ENCODE measurements at regions not wholly inside any gene's neighbourhood (a gene's known extent, or its start where the extent isn't known, plus 50 kb on each side); places are given as distances from the start of the nearest gene placed in this dataset.
"Not testable (repeated sequence)": the region's sequence is repeated elsewhere in the genome, so short reads cannot be mapped to it uniquely, and the experiment has no call there.

DNA sequence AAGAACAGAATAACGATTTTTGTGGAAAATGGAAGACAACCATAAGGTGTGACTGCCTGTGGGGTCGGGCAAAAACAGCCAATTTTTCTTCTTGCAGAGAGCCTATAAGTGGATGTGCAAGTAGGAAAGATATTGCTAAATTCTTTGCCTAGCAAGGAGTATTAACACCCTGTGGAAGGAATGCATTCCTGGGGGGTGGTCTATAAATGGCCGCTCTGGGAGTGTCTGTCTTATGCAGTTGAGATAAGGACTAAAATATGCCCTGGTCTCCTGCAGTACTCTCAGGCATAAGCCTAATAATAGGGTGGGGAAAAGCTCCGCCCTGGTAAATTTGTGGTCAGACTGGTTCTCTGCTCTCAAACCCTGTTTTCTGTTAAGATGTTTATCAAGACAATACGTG, 770.6 kb upstream of the LRRN3 start:
- H3K27ac ChIP-seq (ENCODE audit: extremely low read length, insufficient read depth, low read length); ATAC-seq; intact Hi-C loops (cut with micrococcal nuclease; ENCODE audit: unreplicated experiment); CTCF ChIA-PET (ENCODE audit: low intra/inter-chr PET ratio, low total read pairs); H3K79me2 ChIP-seq (ENCODE audit: insufficient read depth, low read length); H3K27me3 ChIP-seq (ENCODE audit: control insufficient read depth in 1 of 2, insufficient read depth in 2 of 2, low read length in 2 of 2); POLR2A ChIA-PET; H3K4me2 ChIP-seq (ENCODE audit: low read depth, low read length); H3K4me1 ChIP-seq (ENCODE audit: insufficient read depth, low read length); H4K20me1 ChIP-seq (ENCODE audit: insufficient read depth, low read length); in situ Hi-C loops (cut with HindIII; ENCODE audit: extremely low pct_ligation_motif_present, low pct_unique_long_range_greater_than_20kb); H3K9me3 ChIP-seq (ENCODE audit: low read length); DNase-seq (ENCODE audit: low spot score); H3K4me3 ChIP-seq (replicated peaks in 1 of 3; ENCODE audit: insufficient read depth in 1 of 3, low read depth in 2 of 3, low read length in 3 of 3); H2AFZ ChIP-seq (ENCODE audit: low read length); FAIRE-seq; H3K9ac ChIP-seq (ENCODE audit: insufficient read depth, low read depth, low read length); BruUV-seq (replicated peaks); H3K36me3 ChIP-seq (replicated peaks in 1 of 2; ENCODE audit: control insufficient read depth in 1 of 2, insufficient read depth in 2 of 2, low read length in 2 of 2): not testable (repeated sequence)
- 5% methylated on average over 4 of the region's 5 CpGs for WGBS (ENCODE audit: low lambda C conversion rate)

DNA sequence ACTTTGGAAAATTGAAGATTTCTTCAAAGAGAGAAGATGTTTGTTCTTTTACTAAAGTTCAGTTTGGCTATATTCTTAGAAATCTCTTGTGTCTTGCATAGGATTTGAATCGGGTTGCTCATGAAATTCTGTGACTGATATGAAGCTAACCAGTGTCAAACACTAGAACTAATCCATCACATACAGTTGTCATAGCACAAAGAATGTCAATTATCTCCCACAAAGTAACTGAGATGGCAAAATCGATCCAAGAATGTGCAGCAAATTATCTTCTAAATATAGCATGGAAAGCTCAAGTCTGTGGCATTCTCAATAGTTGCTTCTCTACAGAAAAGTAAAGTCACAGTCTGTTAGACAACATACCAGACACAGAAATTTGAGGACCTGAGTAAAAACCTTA, 768.1 kb upstream of the LRRN3 start:
- no peak overlapping the region for H3K4me2 ChIP-seq (ENCODE audit: low read depth, low read length)
- FAIRE-seq (no peak), ATAC-seq (no peak), DNase-seq (ENCODE audit: low spot score) (no peak)
- H3K9me3 ChIP-seq (ENCODE audit: low read length): no peaks in the 10 kb centered on the region
- CTCF ChIA-PET (ENCODE audit: low intra/inter-chr PET ratio, low total read pairs): no interaction called here
- H3K79me2 ChIP-seq (ENCODE audit: insufficient read depth, low read length): no peaks in the 10 kb centered on the region
- WGBS (ENCODE audit: low lambda C conversion rate): 0% methylated on average over 2 of the region's 2 CpGs
- no TSS peak for BruUV-seq (replicated peaks)
- no peak overlapping the region for H3K4me3 ChIP-seq (replicated peaks in 1 of 3; ENCODE audit: insufficient read depth in 1 of 3, low read depth in 2 of 3, low read length in 3 of 3)
- no peak overlapping the region for H3K9ac ChIP-seq (ENCODE audit: insufficient read depth, low read depth, low read length)
- POLR2A ChIA-PET: no interaction called here
- H3K36me3 ChIP-seq (replicated peaks in 1 of 2; ENCODE audit: control insufficient read depth in 1 of 2, insufficient read depth in 2 of 2, low read length in 2 of 2): no peaks in the 10 kb centered on the region
- intact Hi-C loops (cut with micrococcal nuclease; ENCODE audit: unreplicated experiment): no loop called here
- no peaks in the 10 kb centered on the region for H3K4me1 ChIP-seq (ENCODE audit: insufficient read depth, low read length)
- H3K27ac ChIP-seq (ENCODE audit: extremely low read length, insufficient read depth, low read length): no peak overlapping the region
- no peaks in the 10 kb centered on the region for H4K20me1 ChIP-seq (ENCODE audit: insufficient read depth, low read length)
- no peaks in the 10 kb centered on the region for H3K27me3 ChIP-seq (ENCODE audit: control insufficient read depth in 1 of 2, insufficient read depth in 2 of 2, low read length in 2 of 2)
- no peak overlapping the region for H2AFZ ChIP-seq (ENCODE audit: low read length)
- in situ Hi-C loops (cut with HindIII; ENCODE audit: extremely low pct_ligation_motif_present, low pct_unique_long_range_greater_than_20kb): no loop called here
- TF ChIP-seq, protein P1, sequence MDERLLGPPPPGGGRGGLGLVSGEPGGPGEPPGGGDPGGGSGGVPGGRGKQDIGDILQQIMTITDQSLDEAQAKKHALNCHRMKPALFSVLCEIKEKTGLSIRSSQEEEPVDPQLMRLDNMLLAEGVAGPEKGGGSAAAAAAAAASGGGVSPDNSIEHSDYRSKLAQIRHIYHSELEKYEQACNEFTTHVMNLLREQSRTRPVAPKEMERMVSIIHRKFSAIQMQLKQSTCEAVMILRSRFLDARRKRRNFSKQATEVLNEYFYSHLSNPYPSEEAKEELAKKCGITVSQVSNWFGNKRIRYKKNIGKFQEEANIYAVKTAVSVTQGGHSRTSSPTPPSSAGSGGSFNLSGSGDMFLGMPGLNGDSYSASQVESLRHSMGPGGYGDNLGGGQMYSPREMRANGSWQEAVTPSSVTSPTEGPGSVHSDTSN (CRISPR knock-in tag; IDR thresholded peaks at IDR 0.05): no peak
- TF ChIP-seq CCAR2 (optimal IDR thresholded peaks at IDR 0.05; ENCODE audit: low read depth, low read length): no peak
- TF ChIP-seq, protein P2, sequence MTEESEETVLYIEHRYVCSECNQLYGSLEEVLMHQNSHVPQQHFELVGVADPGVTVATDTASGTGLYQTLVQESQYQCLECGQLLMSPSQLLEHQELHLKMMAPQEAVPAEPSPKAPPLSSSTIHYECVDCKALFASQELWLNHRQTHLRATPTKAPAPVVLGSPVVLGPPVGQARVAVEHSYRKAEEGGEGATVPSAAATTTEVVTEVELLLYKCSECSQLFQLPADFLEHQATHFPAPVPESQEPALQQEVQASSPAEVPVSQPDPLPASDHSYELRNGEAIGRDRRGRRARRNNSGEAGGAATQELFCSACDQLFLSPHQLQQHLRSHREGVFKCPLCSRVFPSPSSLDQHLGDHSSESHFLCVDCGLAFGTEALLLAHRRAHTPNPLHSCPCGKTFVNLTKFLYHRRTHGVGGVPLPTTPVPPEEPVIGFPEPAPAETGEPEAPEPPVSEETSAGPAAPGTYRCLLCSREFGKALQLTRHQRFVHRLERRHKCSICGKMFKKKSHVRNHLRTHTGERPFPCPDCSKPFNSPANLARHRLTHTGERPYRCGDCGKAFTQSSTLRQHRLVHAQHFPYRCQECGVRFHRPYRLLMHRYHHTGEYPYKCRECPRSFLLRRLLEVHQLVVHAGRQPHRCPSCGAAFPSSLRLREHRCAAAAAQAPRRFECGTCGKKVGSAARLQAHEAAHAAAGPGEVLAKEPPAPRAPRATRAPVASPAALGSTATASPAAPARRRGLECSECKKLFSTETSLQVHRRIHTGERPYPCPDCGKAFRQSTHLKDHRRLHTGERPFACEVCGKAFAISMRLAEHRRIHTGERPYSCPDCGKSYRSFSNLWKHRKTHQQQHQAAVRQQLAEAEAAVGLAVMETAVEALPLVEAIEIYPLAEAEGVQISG (CRISPR knock-in tag; IDR thresholded peaks at IDR 0.05): no peak
- TF ChIP-seq ARNT2 (CRISPR knock-in tag; IDR thresholded peaks at IDR 0.05; ENCODE audit: low read depth): no peak
- no peak for TF ChIP-seq MATR3 (CRISPR knock-in tag; IDR thresholded peaks at IDR 0.05)
- TF ChIP-seq BRD4 (CRISPR knock-in tag; IDR thresholded peaks at IDR 0.05): no peak
- TF ChIP-seq ZNF747 (CRISPR knock-in tag; IDR thresholded peaks at IDR 0.05; ENCODE audit: borderline replicate concordance): no peak
- TF ChIP-seq LCORL (IDR thresholded peaks at IDR 0.05): no peak
- TF ChIP-seq LCORL (CRISPR knock-in tag; IDR thresholded peaks at IDR 0.05): no peak
- TF ChIP-seq, protein P3, sequence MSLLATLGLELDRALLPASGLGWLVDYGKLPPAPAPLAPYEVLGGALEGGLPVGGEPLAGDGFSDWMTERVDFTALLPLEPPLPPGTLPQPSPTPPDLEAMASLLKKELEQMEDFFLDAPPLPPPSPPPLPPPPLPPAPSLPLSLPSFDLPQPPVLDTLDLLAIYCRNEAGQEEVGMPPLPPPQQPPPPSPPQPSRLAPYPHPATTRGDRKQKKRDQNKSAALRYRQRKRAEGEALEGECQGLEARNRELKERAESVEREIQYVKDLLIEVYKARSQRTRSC (CRISPR knock-in tag; IDR thresholded peaks at IDR 0.05; ENCODE audit: low read depth): no peak
- TF ChIP-seq ZBTB38 (CRISPR knock-in tag; IDR thresholded peaks at IDR 0.05): no peak
